IMR-90 (cell line): ENCODE measurements at regions not wholly inside any gene's neighbourhood (a gene's known extent, or its start where the extent isn't known, plus 50 kb on each side); places are given as distances from the start of the nearest gene placed in this dataset.

ENCODE experiments used
- ATAC-seq: fragments of 200-7000 bp; cut with Tn5 transposase; 2 replicates; pipeline ENCODE4 v1.9.1; 2020; ENCODE audit warnings: low read depth, mild to moderate bottlenecking, moderate library complexity
- BruUV-seq: library from RNA; stranded (reverse); fragments of 400-500 nt; replicated peaks from 2 replicates; lab custom pipeline; 2021; lab: Mats Ljungman, UMichigan
- CTCF ChIA-PET: fragments of 300-600 bp; formaldehyde crosslinking; extraction: SDS; loops from one replicate; lab custom pipeline; 2021; ENCODE audit warnings: antibody characterized with exemption; lab: Yijun Ruan, JAX
- POLR2A ChIA-PET: fragments of 300-600 bp; sonication (Branson Sonifier 250); formaldehyde crosslinking; loops from one replicate; lab custom pipeline; 2022; ENCODE audit warnings: antibody characterized with exemption; ENCODE audit not compliant: unreplicated experiment; lab: Charles Lee
- DNase-seq: peaks from one replicate; pipeline ENCODE4 v3.0.0; 2013
- H2AFZ ChIP-seq: replicated peaks from 2 replicates; pipeline ENCODE3; 2013; ENCODE audit warnings: low read length, mild to moderate bottlenecking; ENCODE audit not compliant: poor library complexity
- H2AK5ac ChIP-seq: 2 replicates; pipeline ENCODE4 v1.6.1; 2013; ENCODE audit warnings: low read depth, low read length, inconsistent platforms
- H2AK9ac ChIP-seq: replicated peaks from 2 replicates; pipeline ENCODE3; 2013; ENCODE audit warnings: mild to moderate bottlenecking, low read depth, low read length, moderate library complexity; ENCODE audit not compliant: poor library complexity
- H2BK120ac ChIP-seq: 2 replicates; pipeline ENCODE4 v1.6.1; 2013; ENCODE audit warnings: low read depth, low read length, inconsistent platforms
- H2BK15ac ChIP-seq: 3 replicates; pipeline ENCODE4 v1.6.1; 2013; ENCODE audit warnings: low read depth, low read length, inconsistent platforms
- H2BK20ac ChIP-seq: 2 replicates; pipeline ENCODE4 v1.6.1; 2013; ENCODE audit warnings: low read depth, mild to moderate bottlenecking, inconsistent platforms, low read length, moderate library complexity
- H2BK5ac ChIP-seq: 2 replicates; pipeline ENCODE4 v1.6.1; 2013; ENCODE audit warnings: mild to moderate bottlenecking, low read depth, low read length, inconsistent platforms; ENCODE audit not compliant: poor library complexity, severe bottlenecking
- H3K14ac ChIP-seq: replicated peaks from 2 replicates; pipeline ENCODE4 v1.6.1; 2013; ENCODE audit warnings: low read depth, low read length, inconsistent platforms
- H3K18ac ChIP-seq: 2 replicates; pipeline ENCODE4 v1.6.1; 2013; ENCODE audit warnings: low read depth, low read length, control low read depth
- H3K23ac ChIP-seq: 2 replicates; pipeline ENCODE4 v1.6.1; 2013; ENCODE audit warnings: low read depth, low read length, inconsistent platforms
- H3K27ac ChIP-seq: 2 replicates; pipeline ENCODE4 v1.5.1; 2013; ENCODE audit warnings: mild to moderate bottlenecking, control low read depth, low read length; ENCODE audit not compliant: insufficient read depth
- H3K27me3 ChIP-seq: 2 replicates; pipeline ENCODE4 v1.6.1; 2013; ENCODE audit warnings: low read length; ENCODE audit not compliant: control insufficient read depth, insufficient read depth
- H3K36me3 ChIP-seq: 2 replicates; pipeline ENCODE4 v1.6.1; 2013; ENCODE audit warnings: low read length, mixed read lengths; ENCODE audit not compliant: control insufficient read depth, insufficient read depth
- H3K4ac ChIP-seq: 2 replicates; pipeline ENCODE4 v1.6.1; 2013; ENCODE audit warnings: low read depth, low read length, inconsistent platforms
- H3K4me1 ChIP-seq: 2 replicates; pipeline ENCODE4 v1.6.1; 2013; ENCODE audit warnings: low read length, mixed read lengths; ENCODE audit not compliant: control insufficient read depth, insufficient read depth
- H3K4me2 ChIP-seq: 2 replicates; pipeline ENCODE4 v1.6.1; 2013; ENCODE audit warnings: low read depth, mild to moderate bottlenecking, control low read depth, low read length, moderate library complexity
- H3K4me3 ChIP-seq: 2 replicates; pipeline ENCODE4 v1.5.1; 2013; ENCODE audit warnings: low read depth, mild to moderate bottlenecking, control low read depth, low read length, moderate library complexity; ENCODE audit not compliant: insufficient read depth
- H3K56ac ChIP-seq: 2 replicates; pipeline ENCODE4 v1.6.1; 2013; ENCODE audit warnings: low read length, inconsistent platforms; ENCODE audit not compliant: insufficient read depth; ENCODE audit errors: extremely low read depth
- H3K79me1 ChIP-seq, 2 experiments: 2 replicates each; pipeline ENCODE4 v1.6.1; 2013; ENCODE audit warnings: low read length in 2 of 2, inconsistent platforms in 1 of 2, low read depth in 1 of 2
- H3K9ac ChIP-seq: 2 replicates; pipeline ENCODE4 v1.6.1; 2013; ENCODE audit warnings: low read depth, low read length, control low read depth
- H3K9me1 ChIP-seq: 2 replicates; pipeline ENCODE4 v1.6.1; 2013; ENCODE audit warnings: low read length, inconsistent platforms; ENCODE audit not compliant: insufficient read depth
- H3K9me3 ChIP-seq: 2 replicates; pipeline ENCODE4 v1.6.1; 2013; ENCODE audit warnings: low read length; ENCODE audit not compliant: control insufficient read depth, insufficient read depth
- H4K20me1 ChIP-seq: 2 replicates; pipeline ENCODE4 v1.6.1; 2013; ENCODE audit warnings: low read length, inconsistent platforms; ENCODE audit not compliant: insufficient read depth
- H4K5ac ChIP-seq: 2 replicates; pipeline ENCODE4 v1.6.1; 2013; ENCODE audit warnings: mild to moderate bottlenecking, low read depth, low read length, control low read depth
- H4K8ac ChIP-seq, 2 experiments: 2 replicates each; pipeline ENCODE4 v1.6.1; 2013; ENCODE audit warnings: low read depth in 2 of 2, low read length in 2 of 2, control low read depth in 1 of 2, inconsistent platforms in 1 of 2
- H4K91ac ChIP-seq: 2 replicates; pipeline ENCODE4 v1.6.1; 2013; ENCODE audit warnings: low read depth, low read length, inconsistent platforms; ENCODE audit not compliant: insufficient read depth
- BHLHE40 ChIP-seq: fragments of 150-350 bp; IDR thresholded peaks from 2 replicates; pipeline ENCODE4 v1.6.1; 2016; ENCODE audit warnings: mild to moderate bottlenecking, low read depth, low read length
- CEBPB ChIP-seq: IDR thresholded peaks from 2 replicates; pipeline ENCODE4 v1.6.1; 2012; ENCODE audit warnings: low read depth, low read length, improper control_type of control experiment
- CHD1 ChIP-seq: IDR thresholded peaks from 2 replicates; pipeline ENCODE4 v1.6.1; 2012; ENCODE audit warnings: low read depth, low read length, improper control_type of control experiment
- ELK1 ChIP-seq: fragments of 150-350 bp; IDR thresholded peaks from 2 replicates; pipeline ENCODE4 v1.6.1; 2016; ENCODE audit warnings: low read depth, mild to moderate bottlenecking, low read length, moderate library complexity, borderline replicate concordance
- FOS ChIP-seq: fragments of 150-350 bp; IDR thresholded peaks from 2 replicates; pipeline ENCODE4 v1.6.1; 2016; ENCODE audit warnings: low read depth, low read length
- MAFK ChIP-seq: IDR thresholded peaks from 2 replicates; pipeline ENCODE4 v1.6.1; 2012; ENCODE audit warnings: low read depth, low read length, improper control_type of control experiment
- MAZ ChIP-seq: IDR thresholded peaks from 2 replicates; pipeline ENCODE4 v1.6.1; 2012; ENCODE audit warnings: low read depth, mild to moderate bottlenecking, low read length, improper control_type of control experiment, moderate library complexity, borderline replicate concordance
- MXI1 ChIP-seq: IDR thresholded peaks from 2 replicates; pipeline ENCODE4 v1.6.1; 2012; ENCODE audit warnings: low read depth, mild to moderate bottlenecking, low read length, moderate library complexity, borderline replicate concordance
- NFE2L2 ChIP-seq: fragments of 150-350 bp; IDR thresholded peaks from 2 replicates; pipeline ENCODE4 v1.6.1; 2016; ENCODE audit warnings: low read depth, mild to moderate bottlenecking, low read length
- POLR2A ChIP-seq: IDR thresholded peaks from 2 replicates; pipeline ENCODE4 v1.6.1; 2012; ENCODE audit warnings: mild to moderate bottlenecking, low read depth, low read length
- RAD21 ChIP-seq: IDR thresholded peaks from 2 replicates; pipeline ENCODE4 v1.6.1; 2012; ENCODE audit warnings: low read length, improper control_type of control experiment
- RCOR1 ChIP-seq: IDR thresholded peaks from 2 replicates; pipeline ENCODE4 v1.6.1; 2012; ENCODE audit warnings: mild to moderate bottlenecking, low read length, improper control_type of control experiment; ENCODE audit not compliant: insufficient replicate concordance
- RFX5 ChIP-seq: IDR thresholded peaks from 2 replicates; pipeline ENCODE4 v1.8.0; 2012; ENCODE audit warnings: low read depth, mild to moderate bottlenecking, low read length, moderate library complexity
- SMC3 ChIP-seq: fragments of 150-350 bp; IDR thresholded peaks from 2 replicates; pipeline ENCODE4 v1.6.1; 2016; ENCODE audit warnings: low read depth, mild to moderate bottlenecking, antibody characterized with exemption, low read length, moderate library complexity
- WGBS, 2 experiments: methylation state at CpG; one replicate each; pipeline versions ENCODE4 v1.1.5 to v1.1.7; 2013; ENCODE audit warnings: missing lambda C conversion rate in 2 of 2; ENCODE audit not compliant: insufficient read length in 1 of 2; ENCODE audit errors: extremely low coverage in 2 of 2; 5-methylcytosine and 5-hydroxymethylcytosine counted together
- dilution Hi-C: fragments of 300-500 bp; cut with HindIII; formaldehyde crosslinking; loops from one replicate; pipeline ENCODE4 v1.14.3; 2018; ENCODE audit warnings: low sequenced_read_pairs; ENCODE audit not compliant: unreplicated experiment
- in situ Hi-C: fragments of 300-500 bp; cut with MboI; formaldehyde crosslinking; loops from 3 replicates; pipeline ENCODE4 v1.14.3; 2019; ENCODE audit warnings: low sequenced_read_pairs, inconsistent platforms, mixed read lengths
- intact Hi-C: fragments of 100-400 bp; cut with micrococcal nuclease; formaldehyde crosslinking; loops from 2 replicates; pipeline ENCODE4 v1.10.0; 2022
- TF ChIP-seq, protein P1 (sequence below): conservative IDR thresholded peaks from 2 replicates; pipeline ENCODE4 v1.5.1; 2012; ENCODE audit warnings: mild to moderate bottlenecking, low read depth, low read length, improper control_type of control experiment
- TF ChIP-seq, protein P2 (sequence below): fragments of 150-350 bp; IDR thresholded peaks from 2 replicates; pipeline ENCODE4 v1.6.1; 2017; ENCODE audit warnings: mild to moderate bottlenecking, antibody characterized with exemption, low read length, low read depth

DNA sequence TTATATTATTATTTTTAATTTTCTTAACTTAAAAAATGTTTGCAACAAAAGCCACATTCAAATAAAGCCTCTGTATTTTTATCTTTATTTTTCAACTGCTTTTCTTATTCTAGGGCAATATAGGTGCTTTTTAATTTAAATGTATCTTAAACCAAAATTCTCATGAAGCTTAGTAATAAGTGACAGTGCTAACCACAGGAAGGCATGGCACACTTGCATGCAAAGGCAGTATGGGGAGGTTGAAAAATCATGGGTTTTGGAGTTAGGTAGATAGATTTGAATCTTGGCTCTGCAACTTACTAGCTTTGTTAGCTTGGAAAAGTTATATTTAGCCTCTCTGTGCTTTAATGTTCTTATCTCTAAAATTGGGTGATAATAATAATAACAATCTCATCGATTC is 458.0 kb downstream of the DMAC1 start:
- POLR2A ChIA-PET: no interaction called here
- H3K9me1 ChIP-seq: peaks cover 2% of the 10 kb centered on the region; the same call in 1 of the 2 replicates
- no peak overlapping the region for H2BK15ac ChIP-seq
- H2BK5ac ChIP-seq: no peak overlapping the region
- no CpG with 5 or more reads among the region's 1 CpG for WGBS, 2 experiments
- intact Hi-C loops: loop anchor here (10.0 kb wide), 1 partner anchor 287 kb away; no protein-coding TSS in a partner anchor
- H4K91ac ChIP-seq: no peak overlapping the region
- H3K9ac ChIP-seq: no peak overlapping the region
- DNase-seq (no peak), ATAC-seq (no peak)
- H3K18ac ChIP-seq: no peak overlapping the region
- dilution Hi-C loops: no loop called here
- no peak overlapping the region for H3K4me2 ChIP-seq
- H3K4ac ChIP-seq: no peak overlapping the region
- H3K4me3 ChIP-seq: no peak overlapping the region
- H3K36me3 ChIP-seq: no peaks in the 10 kb centered on the region
- H3K14ac ChIP-seq: no peak overlapping the region
- in situ Hi-C loops: no loop called here
- H2BK20ac ChIP-seq: no peak overlapping the region
- H4K5ac ChIP-seq: no peak overlapping the region
- no peaks in the 10 kb centered on the region for H3K27me3 ChIP-seq
- H3K27ac ChIP-seq: no peak overlapping the region
- no peak for TF ChIP-seq RFX5
- no peak for TF ChIP-seq RAD21
- TF ChIP-seq SMC3: no peak
- no peak for TF ChIP-seq POLR2A
- no peak for TF ChIP-seq RCOR1
- no peak for TF ChIP-seq CEBPB
- TF ChIP-seq ELK1: no peak
- no peak for TF ChIP-seq MAZ
- TF ChIP-seq, protein P1, sequence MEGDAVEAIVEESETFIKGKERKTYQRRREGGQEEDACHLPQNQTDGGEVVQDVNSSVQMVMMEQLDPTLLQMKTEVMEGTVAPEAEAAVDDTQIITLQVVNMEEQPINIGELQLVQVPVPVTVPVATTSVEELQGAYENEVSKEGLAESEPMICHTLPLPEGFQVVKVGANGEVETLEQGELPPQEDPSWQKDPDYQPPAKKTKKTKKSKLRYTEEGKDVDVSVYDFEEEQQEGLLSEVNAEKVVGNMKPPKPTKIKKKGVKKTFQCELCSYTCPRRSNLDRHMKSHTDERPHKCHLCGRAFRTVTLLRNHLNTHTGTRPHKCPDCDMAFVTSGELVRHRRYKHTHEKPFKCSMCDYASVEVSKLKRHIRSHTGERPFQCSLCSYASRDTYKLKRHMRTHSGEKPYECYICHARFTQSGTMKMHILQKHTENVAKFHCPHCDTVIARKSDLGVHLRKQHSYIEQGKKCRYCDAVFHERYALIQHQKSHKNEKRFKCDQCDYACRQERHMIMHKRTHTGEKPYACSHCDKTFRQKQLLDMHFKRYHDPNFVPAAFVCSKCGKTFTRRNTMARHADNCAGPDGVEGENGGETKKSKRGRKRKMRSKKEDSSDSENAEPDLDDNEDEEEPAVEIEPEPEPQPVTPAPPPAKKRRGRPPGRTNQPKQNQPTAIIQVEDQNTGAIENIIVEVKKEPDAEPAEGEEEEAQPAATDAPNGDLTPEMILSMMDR: no peak
- no peak for TF ChIP-seq FOS
- no peak for TF ChIP-seq CHD1
- TF ChIP-seq, protein P2, sequence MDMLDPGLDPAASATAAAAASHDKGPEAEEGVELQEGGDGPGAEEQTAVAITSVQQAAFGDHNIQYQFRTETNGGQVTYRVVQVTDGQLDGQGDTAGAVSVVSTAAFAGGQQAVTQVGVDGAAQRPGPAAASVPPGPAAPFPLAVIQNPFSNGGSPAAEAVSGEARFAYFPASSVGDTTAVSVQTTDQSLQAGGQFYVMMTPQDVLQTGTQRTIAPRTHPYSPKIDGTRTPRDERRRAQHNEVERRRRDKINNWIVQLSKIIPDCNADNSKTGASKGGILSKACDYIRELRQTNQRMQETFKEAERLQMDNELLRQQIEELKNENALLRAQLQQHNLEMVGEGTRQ: no peak
- TF ChIP-seq NFE2L2: no peak
- TF ChIP-seq MAFK: no peak
- TF ChIP-seq MXI1: no peak
- no peak for TF ChIP-seq BHLHE40
- H2AFZ ChIP-seq: no peak overlapping the region
- H2AK5ac ChIP-seq: no peak overlapping the region
- H3K23ac ChIP-seq: no peak overlapping the region
- H3K4me1 ChIP-seq: peaks cover 6% of the 10 kb centered on the region
- no peak overlapping the region for H2BK120ac ChIP-seq
- no peaks in the 10 kb centered on the region for H3K79me1 ChIP-seq
- H2AK9ac ChIP-seq: no peak overlapping the region
- CTCF ChIA-PET: interaction anchor here (1.4 to 2.2 kb wide), 3 partner anchors 17 to 60 kb away, joined by 3 to 8 read pairs (median 5); no protein-coding TSS in a partner anchor
- BruUV-seq: no TSS peak
- no peaks in the 10 kb centered on the region for H4K20me1 ChIP-seq
- H3K9me3 ChIP-seq: no peaks in the 10 kb centered on the region
- H3K56ac ChIP-seq: no peak overlapping the region
- no peak overlapping the region; a peak in 1 of 4 replicates for H4K8ac ChIP-seq
